GM23248 (cell line): ENCODE measurements at regions not wholly inside any gene's neighbourhood (a gene's known extent, or its start where the extent isn't known, plus 50 kb on each side); places are given as distances from the start of the nearest gene placed in this dataset.

Experiments
- EZH2 ChIP-seq: fragments of 200-600 bp; sonication (generic); IDR thresholded peaks from 2 replicates; pipeline ENCODE4 v1.6.1; 2018; ENCODE audit warnings: antibody characterized with exemption, mild to moderate bottlenecking; ENCODE audit not compliant: insufficient read depth, poor library complexity, severe bottlenecking
- EZH2phosphoT487 ChIP-seq: fragments of 200-600 bp; sonication (generic); IDR thresholded peaks from 2 replicates; pipeline ENCODE4 v1.6.1; 2018; ENCODE audit warnings: antibody characterized with exemption, moderate library complexity, mild to moderate bottlenecking, low read depth; ENCODE audit not compliant: insufficient read depth

- TF ChIP-seq EZH2: no peak
- no peak for TF ChIP-seq EZH2phosphoT487
Measured at GRCh38 chr6:16836144-16836981, 75.1 kb upstream of the ATXN1 start.
